ENCODE measurements at regions not wholly inside any gene's neighbourhood (a gene's known extent, or its start where the extent isn't known, plus 50 kb on each side); places are given as distances from the start of the nearest gene placed in this dataset.

DNA sequence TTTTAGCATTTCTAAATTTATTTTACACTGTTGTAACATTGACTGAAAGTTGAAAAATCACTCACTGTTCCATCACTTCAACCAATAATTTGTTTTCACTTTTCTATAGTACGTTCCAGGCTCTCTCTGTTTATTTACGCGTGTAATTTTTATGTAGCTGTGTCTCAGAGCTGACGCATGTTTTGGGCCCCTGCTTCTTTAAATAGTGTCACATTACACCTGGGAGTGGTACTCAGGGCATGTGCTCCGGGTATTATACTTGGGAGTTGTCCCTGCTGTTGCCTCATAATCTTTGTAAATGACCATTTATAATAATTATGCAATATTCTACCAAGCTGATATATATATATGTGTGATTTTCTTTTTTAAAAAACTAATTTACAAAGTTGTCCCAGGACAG is 132.8 kb upstream of the CPM start:
- no peak for DNase-seq

DNA sequence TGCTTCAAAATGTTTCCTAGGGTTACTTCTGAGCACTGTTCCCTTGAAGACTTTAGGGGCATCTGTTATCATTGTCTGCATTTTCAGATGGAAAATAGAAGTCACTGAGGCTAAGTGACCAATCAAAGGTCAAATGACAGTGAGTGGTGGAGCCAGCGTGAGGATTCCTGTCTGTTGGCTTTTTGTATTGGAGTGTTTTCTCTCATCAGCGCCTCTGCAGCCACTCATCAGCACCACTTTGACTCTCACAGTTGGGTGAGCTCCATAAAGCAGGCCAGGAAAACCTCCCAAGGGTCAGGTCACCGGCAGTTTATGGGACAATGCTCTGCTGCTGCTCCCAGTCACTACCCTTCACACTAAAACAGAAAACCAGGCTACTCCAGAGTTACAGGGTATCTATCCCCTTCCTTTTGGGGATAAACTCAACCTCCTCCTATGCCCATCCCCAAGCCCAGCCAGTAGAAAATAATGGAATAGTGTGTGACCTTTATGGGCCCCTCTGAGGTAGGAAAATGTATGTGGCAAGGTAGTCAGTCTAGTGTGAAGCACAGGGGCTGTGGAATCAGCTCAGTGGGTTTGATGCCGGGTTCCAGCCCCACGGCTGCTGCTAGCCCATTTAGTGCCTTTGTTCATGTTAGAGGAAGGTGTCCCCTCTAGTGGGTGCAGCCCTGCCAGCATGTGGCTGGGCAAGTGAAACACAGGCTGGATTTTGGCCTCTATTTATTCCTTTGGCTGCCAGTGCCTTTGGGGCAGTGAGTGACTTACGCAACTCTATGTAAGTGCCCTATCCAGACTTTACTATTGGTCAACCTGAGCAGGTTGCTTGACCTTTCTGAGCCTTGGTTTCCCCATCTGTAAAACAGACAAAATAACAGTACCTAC is 133.8 kb upstream of the CPM start:
- DNase-seq, result no peak

DNA sequence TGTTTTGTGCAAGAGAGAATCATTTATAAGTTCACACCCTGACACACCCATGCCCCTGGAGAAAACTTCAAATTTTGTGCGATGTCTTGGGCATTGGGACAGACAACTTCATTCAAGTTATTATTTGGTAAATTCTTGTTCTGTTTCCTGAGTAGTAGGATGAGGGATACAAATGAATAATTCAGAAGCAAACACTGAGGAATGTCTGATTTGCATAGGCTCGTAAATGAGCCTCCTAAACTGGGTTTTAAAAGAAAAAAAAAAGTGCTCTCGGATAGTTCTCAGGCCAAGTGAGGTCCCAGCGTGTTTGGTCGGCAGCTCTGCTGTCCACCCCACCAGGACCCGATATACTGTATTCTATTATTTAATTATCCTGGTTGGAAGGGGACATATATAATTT is 134.7 kb upstream of the CPM start:
- no peak for DNase-seq

DNA sequence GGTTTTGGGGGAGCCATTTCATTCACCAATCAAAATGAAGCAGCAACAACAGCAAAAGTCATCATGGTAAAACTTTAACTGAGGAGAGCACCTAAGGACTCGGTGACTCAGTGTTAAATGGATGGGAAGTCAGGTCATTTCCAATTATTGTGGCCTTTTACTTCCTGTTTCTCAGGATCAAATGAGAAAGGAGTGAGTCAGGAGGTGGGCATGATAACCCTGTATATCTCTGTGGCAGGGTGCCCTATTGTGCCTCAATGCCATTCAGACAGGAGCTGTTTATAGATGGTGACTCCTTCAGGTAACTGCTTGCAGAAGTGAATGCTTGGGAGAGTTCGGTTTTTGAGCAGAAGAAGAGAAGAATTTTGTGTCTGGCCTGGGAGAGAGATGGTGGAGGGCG is 135.5 kb upstream of the CPM start:
- DNase-seq, result no peak

DNA sequence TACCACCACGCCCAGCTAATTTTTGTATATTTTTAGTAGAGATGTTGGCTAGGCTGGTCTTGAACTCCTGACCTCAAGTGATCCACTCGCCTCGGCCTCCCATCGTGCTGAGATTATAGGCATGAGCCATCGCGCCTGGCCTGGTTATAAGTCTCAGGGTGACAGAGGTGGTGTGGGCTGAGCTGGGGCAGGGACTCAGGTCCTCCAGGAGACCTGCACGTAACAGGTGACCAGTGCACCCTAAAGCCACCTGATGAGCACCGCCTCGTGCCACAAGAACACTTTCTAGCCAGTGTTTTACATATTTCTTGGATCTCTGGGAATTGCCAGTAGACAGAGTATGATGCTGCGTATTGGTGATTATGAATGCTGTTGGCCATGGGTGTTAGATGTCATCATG is 136.5 kb upstream of the CPM start:
- no peak for DNase-seq

GRCh38 chr12:69070319-69071090 is 137.5 kb upstream of the CPM start:
- peak; percentile 62 for DNase-seq

- DNase-seq, result no peak
Measured at GRCh38 chr12:69071091-69071370, 138.1 kb upstream of the CPM start.

DNA sequence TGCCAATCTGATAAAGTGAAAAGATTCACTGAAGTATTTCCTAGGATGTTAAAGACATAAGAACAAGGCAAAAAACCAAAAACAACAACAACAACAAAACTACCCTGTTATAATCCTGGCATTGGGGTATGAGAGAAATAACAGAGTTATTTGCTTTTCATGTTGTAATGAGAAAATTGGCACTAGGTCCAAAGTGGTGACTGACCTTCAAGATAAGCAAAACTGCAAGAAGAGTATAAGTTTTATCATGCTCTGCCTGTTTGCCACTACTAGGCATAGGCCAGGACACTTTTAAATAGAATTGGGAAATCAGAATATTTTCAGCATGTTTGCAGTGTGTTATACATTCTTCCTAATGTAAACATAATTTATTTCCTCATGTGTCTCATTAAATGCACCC is 140.1 kb upstream of the CPM start:
- DNase-seq, result no peak

DNA sequence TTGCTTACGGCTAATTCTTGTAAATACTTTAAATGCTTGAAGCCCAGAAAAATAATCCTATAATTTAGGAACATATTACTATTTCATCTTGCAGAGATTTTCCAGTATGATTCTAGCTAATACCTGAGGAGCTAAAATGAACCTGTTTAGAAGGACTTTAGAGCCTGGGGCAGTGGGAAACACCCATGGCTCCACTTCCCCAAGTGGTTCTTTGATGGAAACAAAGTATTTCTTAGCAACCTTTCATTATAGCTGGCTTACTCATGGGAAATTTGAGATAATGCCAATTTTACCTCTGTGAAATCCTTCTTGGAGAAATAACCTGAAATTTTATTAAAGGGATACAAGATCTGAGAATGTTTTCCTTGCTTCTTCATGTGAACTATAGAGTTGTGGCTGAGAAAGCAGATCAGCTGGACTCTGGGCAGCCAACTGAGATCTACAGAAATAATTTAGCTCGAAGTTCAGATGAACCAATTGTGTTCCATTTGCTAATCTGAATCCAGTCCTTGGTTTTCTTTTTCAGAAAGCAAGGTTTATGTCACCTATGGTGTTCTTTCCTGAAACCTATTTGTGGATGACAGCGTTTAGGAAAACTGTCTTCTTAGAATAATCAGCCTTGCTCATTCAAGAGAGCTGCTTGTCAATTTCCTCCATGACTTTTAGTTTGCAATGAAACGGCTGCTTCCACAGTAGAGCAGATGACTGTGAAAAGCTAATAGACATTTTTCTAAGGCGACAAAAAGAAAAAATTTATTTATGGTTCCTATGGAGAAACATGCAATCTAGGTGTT is 141.8 kb upstream of the CPM start:
- no peak for DNase-seq

GRCh38 chr12:69083689-69084088 is 150.7 kb upstream of the CPM start:
- no peak for DNase-seq

- no peak for DNase-seq
Measured at GRCh38 chr12:69084816-69085378, 151.9 kb upstream of the CPM start.

GRCh38 chr12:69085852-69086251 is 152.9 kb upstream of the CPM start:
- no peak for DNase-seq

DNA sequence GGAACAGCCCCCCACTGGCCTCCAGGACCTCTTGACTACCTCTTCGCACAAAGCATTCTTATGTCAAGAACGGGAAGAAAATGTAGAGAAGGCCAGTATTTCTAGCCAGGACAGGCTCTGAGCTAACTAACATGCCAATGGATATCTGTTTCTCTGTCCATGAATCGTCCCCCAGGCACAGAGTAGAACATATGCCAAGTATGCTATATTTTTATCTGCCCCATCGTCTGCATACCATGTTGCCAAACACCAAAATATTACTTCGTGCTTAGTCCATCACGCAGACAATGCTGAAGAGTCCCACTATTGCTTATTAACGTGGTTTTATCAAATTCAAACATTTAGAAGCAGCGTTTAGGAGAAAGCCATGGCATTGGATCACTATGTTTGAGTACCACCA is 151.4 kb upstream of the CPSF6 start:
- DNase-seq, result no peak

DNA sequence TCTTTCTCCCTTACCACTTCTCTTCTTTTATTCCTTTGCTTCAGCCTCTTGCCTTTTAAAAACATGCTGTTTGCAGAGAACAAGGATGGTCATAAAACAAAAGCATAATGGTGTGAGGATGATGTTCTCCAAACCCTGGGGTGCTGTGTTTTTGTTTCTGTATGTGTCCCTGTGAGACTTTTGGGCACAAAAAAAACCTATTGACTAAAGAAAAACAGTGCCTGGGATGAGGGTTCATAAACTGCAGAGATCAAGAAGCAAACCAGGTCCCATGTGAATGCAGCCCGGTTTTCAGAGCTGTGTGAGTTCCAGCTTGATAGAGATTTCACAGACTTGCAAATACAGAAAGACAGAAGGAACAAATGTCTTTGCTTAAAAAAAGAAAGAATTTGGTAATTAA is 148.6 kb upstream of the CPSF6 start:
- DNase-seq, result no peak

- no peak for DNase-seq
Measured at GRCh38 chr12:69091442-69092017, 147.8 kb upstream of the CPSF6 start.

- DNase-seq, result no peak
Measured at GRCh38 chr12:69092137-69092536, 147.2 kb upstream of the CPSF6 start.

- DNase-seq, result no peak
Measured at GRCh38 chr12:69094606-69095216, 144.7 kb upstream of the CPSF6 start.

GRCh38 chr12:69095765-69096477 is 143.4 kb upstream of the CPSF6 start:
- no peak for DNase-seq

GRCh38 chr12:69096669-69097335 is 142.6 kb upstream of the CPSF6 start:
- no peak for DNase-seq

GRCh38 chr12:69097619-69098368 is 141.6 kb upstream of the CPSF6 start:
- no peak for DNase-seq
